ENCODE measurements at regions not wholly inside any gene's neighbourhood (a gene's known extent, or its start where the extent isn't known, plus 50 kb on each side); places are given as distances from the start of the nearest gene placed in this dataset.
A peak's percentile ranks its signal among the peaks of the same experiment; 100 is the strongest.

GRCh38 chr7:16223963-16224707 is 197.2 kb downstream of the CRPPA start:
- Mint-ChIP-seq H3K4me3 (peak overlapping the region in 2 of 3 donors; percentile 28 to 36), H3K27ac (no peak overlapping the region), H3K36me3 (no peaks in the 10 kb centered on the region), H3K27me3 (no peaks in the 10 kb centered on the region), H3K9me3 (peaks cover 6 to 15% (median 6%) of the 10 kb centered on the region in 3 donors), H3K4me1 (peaks cover 8 to 17% (median 15%) of the 10 kb centered on the region in 3 donors)
- Histone ChIP-seq H3K27me3 (replicated peaks in 1 of 2; ENCODE audit: control insufficient read depth in 2 of 2, extremely low read depth in 1 of 2, insufficient read depth in 2 of 2, low read length in 1 of 2) (no peaks in the 10 kb centered on the region), H3K4me3 (ENCODE audit: control insufficient read depth in 1 of 2, extremely low read depth in 1 of 2, low read length in 1 of 2) (no peak overlapping the region), H3K36me3 (ENCODE audit: control insufficient read depth in 2 of 2, extremely low read depth in 1 of 2, insufficient read depth in 1 of 2, low read length in 1 of 2) (no peaks in the 10 kb centered on the region), H3K4me1 (ENCODE audit: control insufficient read depth in 1 of 2, extremely low read depth in 1 of 2, insufficient read depth in 2 of 2, low read length in 2 of 2) (peaks cover 0 to 9% of the 10 kb centered on the region in 2 experiments), H3K27ac (ENCODE audit: low read length) (no peak overlapping the region), H3K9me3 (no peaks in the 10 kb centered on the region)
- ChIA-PET CTCF (interaction anchor here in 1 of 2 donors (0.6 kb wide), 1 partner anchor 136 kb away, joined by 4 read pairs; no protein-coding TSS in a partner anchor), POLR2A (no interaction called here)
- ATAC-seq (replicated peaks in 1 of 4) (peak in 3 of 4 experiments; percentile 53 to 82 (median 58)), DNase-seq (peak in 22 of 35 experiments; percentile 1 to 46 (median 9))
- WGBS (ENCODE audit: insufficient coverage), result no CpG with 5 or more reads among the region's 8 CpGs

- POLR2A ChIA-PET, result no interaction called here
- no peaks in the 10 kb centered on the region for H3K9me3 Mint-ChIP-seq
- no peak overlapping the region for H3K4me3 ChIP-seq (ENCODE audit: control insufficient read depth in 1 of 2, extremely low read depth in 1 of 2, low read length in 1 of 2)
- H3K9me3 ChIP-seq, result no peaks in the 10 kb centered on the region
- no peaks in the 10 kb centered on the region for H3K4me1 Mint-ChIP-seq
- H3K36me3 ChIP-seq (ENCODE audit: control insufficient read depth in 2 of 2, extremely low read depth in 1 of 2, insufficient read depth in 1 of 2, low read length in 1 of 2), result no peaks in the 10 kb centered on the region
- H3K36me3 Mint-ChIP-seq, result no peaks in the 10 kb centered on the region
- WGBS (ENCODE audit: insufficient coverage), result no CpG with 5 or more reads among the region's 3 CpGs
- no peak overlapping the region for H3K27ac Mint-ChIP-seq
- no peaks in the 10 kb centered on the region for H3K27me3 Mint-ChIP-seq
- H3K4me1 ChIP-seq (ENCODE audit: control insufficient read depth in 1 of 2, extremely low read depth in 1 of 2, insufficient read depth in 2 of 2, low read length in 2 of 2), result no peaks in the 10 kb centered on the region
- no peaks in the 10 kb centered on the region for H3K27me3 ChIP-seq (replicated peaks in 1 of 2; ENCODE audit: control insufficient read depth in 2 of 2, extremely low read depth in 1 of 2, insufficient read depth in 2 of 2, low read length in 1 of 2)
- no peak overlapping the region for H3K4me3 Mint-ChIP-seq
- DNase-seq, result no peak
- ATAC-seq (replicated peaks in 1 of 4), result no peak
- CTCF ChIA-PET, result no interaction called here
- H3K27ac ChIP-seq (ENCODE audit: low read length), result no peak overlapping the region
Measured at GRCh38 chr7:16212610-16213009, 208.7 kb downstream of the CRPPA start.

GRCh38 chr7:16212032-16212431 is 209.3 kb downstream of the CRPPA start:
- Histone ChIP-seq H3K27ac (ENCODE audit: low read length) (no peak overlapping the region), H3K36me3 (ENCODE audit: control insufficient read depth in 2 of 2, extremely low read depth in 1 of 2, insufficient read depth in 1 of 2, low read length in 1 of 2) (no peaks in the 10 kb centered on the region), H3K9me3 (no peaks in the 10 kb centered on the region), H3K4me1 (ENCODE audit: control insufficient read depth in 1 of 2, extremely low read depth in 1 of 2, insufficient read depth in 2 of 2, low read length in 2 of 2) (no peaks in the 10 kb centered on the region), H3K4me3 (ENCODE audit: control insufficient read depth in 1 of 2, extremely low read depth in 1 of 2, low read length in 1 of 2) (no peak overlapping the region), H3K27me3 (replicated peaks in 1 of 2; ENCODE audit: control insufficient read depth in 2 of 2, extremely low read depth in 1 of 2, insufficient read depth in 2 of 2, low read length in 1 of 2) (no peaks in the 10 kb centered on the region)
- POLR2A ChIA-PET, result no interaction called here
- Mint-ChIP-seq H3K36me3 (no peaks in the 10 kb centered on the region), H3K27ac (no peak overlapping the region), H3K4me3 (no peak overlapping the region), H3K4me1 (no peaks in the 10 kb centered on the region), H3K9me3 (no peaks in the 10 kb centered on the region), H3K27me3 (no peaks in the 10 kb centered on the region)
- WGBS (ENCODE audit: insufficient coverage), result 80% methylated on average over 2 of the region's 4 CpGs
- DNase-seq, result no peak
- ATAC-seq (replicated peaks in 1 of 4), result no peak
- CTCF ChIA-PET, result no interaction called here

- H3K4me3 ChIP-seq (ENCODE audit: control insufficient read depth in 1 of 2, extremely low read depth in 1 of 2, low read length in 1 of 2), result no peak overlapping the region
- ChIA-PET POLR2A (no interaction called here), CTCF (interaction anchor here in 1 of 2 donors (0.7 kb wide), 1 partner anchor 207 kb away, joined by 5 read pairs; no protein-coding TSS in a partner anchor)
- ATAC-seq (replicated peaks in 1 of 4) (no peak), DNase-seq (no peak)
- no peaks in the 10 kb centered on the region for H3K36me3 Mint-ChIP-seq
- H3K4me1 Mint-ChIP-seq, result no peaks in the 10 kb centered on the region
- H3K4me3 Mint-ChIP-seq, result no peak overlapping the region
- H3K27me3 Mint-ChIP-seq, result no peaks in the 10 kb centered on the region
- H3K4me1 ChIP-seq (ENCODE audit: control insufficient read depth in 1 of 2, extremely low read depth in 1 of 2, insufficient read depth in 2 of 2, low read length in 2 of 2), result no peaks in the 10 kb centered on the region
- no CpG with 5 or more reads among the region's 6 CpGs for WGBS (ENCODE audit: insufficient coverage)
- no peaks in the 10 kb centered on the region for H3K9me3 ChIP-seq
- H3K9me3 Mint-ChIP-seq, result no peaks in the 10 kb centered on the region
- no peaks in the 10 kb centered on the region for H3K36me3 ChIP-seq (ENCODE audit: control insufficient read depth in 2 of 2, extremely low read depth in 1 of 2, insufficient read depth in 1 of 2, low read length in 1 of 2)
- H3K27ac Mint-ChIP-seq, result no peak overlapping the region
- no peaks in the 10 kb centered on the region for H3K27me3 ChIP-seq (replicated peaks in 1 of 2; ENCODE audit: control insufficient read depth in 2 of 2, extremely low read depth in 1 of 2, insufficient read depth in 2 of 2, low read length in 1 of 2)
- H3K27ac ChIP-seq (ENCODE audit: low read length), result no peak overlapping the region
Measured at GRCh38 chr7:16211402-16211925, 209.9 kb downstream of the CRPPA start.

GRCh38 chr7:16210171-16210570 is 211.2 kb downstream of the CRPPA start:
- no peak overlapping the region for H3K4me3 ChIP-seq (ENCODE audit: control insufficient read depth in 1 of 2, extremely low read depth in 1 of 2, low read length in 1 of 2)
- H3K4me1 ChIP-seq (ENCODE audit: control insufficient read depth in 1 of 2, extremely low read depth in 1 of 2, insufficient read depth in 2 of 2, low read length in 2 of 2), result no peaks in the 10 kb centered on the region
- no peak for DNase-seq
- Mint-ChIP-seq H3K27me3 (no peaks in the 10 kb centered on the region), H3K27ac (no peak overlapping the region), H3K36me3 (no peaks in the 10 kb centered on the region), H3K9me3 (no peaks in the 10 kb centered on the region), H3K4me1 (no peaks in the 10 kb centered on the region), H3K4me3 (no peak overlapping the region)
- no peak overlapping the region for H3K27ac ChIP-seq (ENCODE audit: low read length)
- WGBS (ENCODE audit: insufficient coverage), result 85% methylated on average over 2 of the region's 2 CpGs
- no peaks in the 10 kb centered on the region for H3K9me3 ChIP-seq
- ChIA-PET POLR2A (interaction anchor here in 1 of 2 donors (0.6 kb wide), 1 partner anchor 84 kb away, joined by 3 read pairs; no protein-coding TSS in a partner anchor), CTCF (interaction anchor here in 1 of 2 donors (0.7 kb wide), 1 partner anchor 33 kb away, joined by 3 read pairs; no protein-coding TSS in a partner anchor)
- H3K27me3 ChIP-seq (replicated peaks in 1 of 2; ENCODE audit: control insufficient read depth in 2 of 2, extremely low read depth in 1 of 2, insufficient read depth in 2 of 2, low read length in 1 of 2), result no peaks in the 10 kb centered on the region
- H3K36me3 ChIP-seq (ENCODE audit: control insufficient read depth in 2 of 2, extremely low read depth in 1 of 2, insufficient read depth in 1 of 2, low read length in 1 of 2), result no peaks in the 10 kb centered on the region
- no peak for ATAC-seq (replicated peaks in 1 of 4)

- CTCF ChIA-PET, result no interaction called here
- no peaks in the 10 kb centered on the region for H3K4me1 Mint-ChIP-seq
- no peak for ATAC-seq (replicated peaks in 1 of 4)
Measured at GRCh38 chr7:16207321-16207720, 214.0 kb downstream of the CRPPA start.

More at GRCh38 chr7:16207321-16207720, 214.0 kb downstream of the CRPPA start:
- Histone ChIP-seq H3K27ac (ENCODE audit: low read length) (no peak overlapping the region), H3K4me3 (ENCODE audit: control insufficient read depth in 1 of 2, extremely low read depth in 1 of 2, low read length in 1 of 2) (no peak overlapping the region), H3K4me1 (ENCODE audit: control insufficient read depth in 1 of 2, extremely low read depth in 1 of 2, insufficient read depth in 2 of 2, low read length in 2 of 2) (no peaks in the 10 kb centered on the region), H3K36me3 (ENCODE audit: control insufficient read depth in 2 of 2, extremely low read depth in 1 of 2, insufficient read depth in 1 of 2, low read length in 1 of 2) (no peaks in the 10 kb centered on the region), H3K27me3 (replicated peaks in 1 of 2; ENCODE audit: control insufficient read depth in 2 of 2, extremely low read depth in 1 of 2, insufficient read depth in 2 of 2, low read length in 1 of 2) (no peaks in the 10 kb centered on the region), H3K9me3 (no peaks in the 10 kb centered on the region)
- WGBS (ENCODE audit: insufficient coverage), result no CpG with 5 or more reads among the region's 2 CpGs
- Mint-ChIP-seq H3K27ac (no peak overlapping the region), H3K9me3 (peaks cover 0 to 4% (median 0%) of the 10 kb centered on the region in 3 donors), H3K4me3 (no peak overlapping the region), H3K36me3 (no peaks in the 10 kb centered on the region), H3K27me3 (no peaks in the 10 kb centered on the region)
- no peak for DNase-seq
- POLR2A ChIA-PET, result no interaction called here
